HCT116 (cell line): ENCODE measurements at regions not wholly inside any gene's neighbourhood (a gene's known extent, or its start where the extent isn't known, plus 50 kb on each side); places are given as distances from the start of the nearest gene placed in this dataset.

Experiments
- ATAC-seq: fragments of 200-7000 bp; cut with Tn5 transposase; 2 replicates; pipeline ENCODE4 v1.9.1; 2020; ENCODE audit warnings: mild to moderate bottlenecking, moderate library complexity
- BruUV-seq: library from RNA; stranded (reverse); fragments of 400-500 nt; replicated peaks from 2 replicates; lab custom pipeline; 2021; lab: Mats Ljungman, UMichigan
- CTCF ChIA-PET: fragments of 300-600 bp; sonication (Branson Sonifier 250); formaldehyde crosslinking; loops from one replicate; lab custom pipeline; 2021; ENCODE audit warnings: antibody characterized with exemption; lab: Charles Lee
- POLR2A ChIA-PET: fragments of 300-600, 350-600 bp; sonication (Branson Sonifier 250); formaldehyde crosslinking; loops from one replicate; lab custom pipeline; 2021; ENCODE audit warnings: antibody characterized with exemption; lab: Charles Lee
- RAD21 ChIA-PET, 2 experiments: fragments of 300-600 bp; sonication (Branson Sonifier 250); formaldehyde crosslinking; loops; one replicate each; lab custom pipeline; 2023; ENCODE audit warnings: low total read pairs in 2 of 2; ENCODE audit not compliant: uncharacterized antibody in 2 of 2, unreplicated experiment in 2 of 2, low non-redundant PET in 1 of 2; lab: Charles Lee
- DNase-seq: peaks from one replicate; pipeline ENCODE4 v3.0.0-alpha.2; 2010; ENCODE audit warnings: low read depth, low spot score
- H2AFZ ChIP-seq: fragments of 200-600 bp; shearing (Covaris generic), sonication (generic); 2 replicates; pipeline ENCODE4 v1.6.1; 2017; ENCODE audit warnings: low read depth, mixed run types, mixed read lengths, antibody characterized with exemption, low read length; ENCODE audit not compliant: poor library complexity, severe bottlenecking
- H3K27ac ChIP-seq: 2 replicates; pipeline ENCODE4 v1.5.1; 2012; ENCODE audit warnings: low read depth, low read length
- H3K27me3 ChIP-seq: fragments of 200-600 bp; sonication (generic); 2 replicates; pipeline ENCODE4 v1.6.1; 2016; ENCODE audit warnings: mixed run types, low read length, mixed read lengths; ENCODE audit not compliant: insufficient read depth
- H3K36me3 ChIP-seq, 2 experiments: fragments of 200-500 bp in 1 of 2; fragments of 200-600 bp in 1 of 2; sonication (Bioruptor generic) in 1 of 2; sonication (generic) in 1 of 2; 2 replicates each; pipeline versions ENCODE4 v1.5.1 to v1.6.1; 2014 to 2016; ENCODE audit warnings: low read length in 2 of 2, inconsistent platforms in 1 of 2, mixed read lengths in 1 of 2, mixed run types in 1 of 2; ENCODE audit not compliant: insufficient read depth in 2 of 2, control insufficient read depth in 1 of 2
- H3K4me1 ChIP-seq, 2 experiments: fragments of 200-600 bp in 1 of 2; sonication (generic) in 1 of 2; 2 replicates each; pipeline versions ENCODE4 v1.5.1 to v1.6.1; 2012 to 2017; ENCODE audit warnings: low read length in 2 of 2, inconsistent platforms in 1 of 2, mild to moderate bottlenecking in 1 of 2, mixed read lengths in 1 of 2, mixed run types in 1 of 2, moderate library complexity in 1 of 2; ENCODE audit not compliant: insufficient read depth in 2 of 2, control insufficient read depth in 1 of 2
- H3K4me2 ChIP-seq: fragments of 200-600 bp; sonication (generic); 2 replicates; pipeline ENCODE4 v1.6.1; 2017; ENCODE audit warnings: mixed run types, low read length, mixed read lengths
- H3K4me3 ChIP-seq, 2 experiments: fragments of 200-600 bp in 1 of 2; sonication (generic) in 1 of 2; replicated peaks in 1 of 2; 2 replicates each; pipeline ENCODE4 v1.5.1; 2011 to 2016; ENCODE audit warnings: low read length in 2 of 2, control low read depth in 1 of 2, low read depth in 1 of 2, mild to moderate bottlenecking in 1 of 2, mixed read lengths in 1 of 2, mixed run types in 1 of 2
- H3K79me2 ChIP-seq: fragments of 200-600 bp; sonication (generic); 2 replicates; pipeline ENCODE4 v1.6.1; 2017; ENCODE audit warnings: mild to moderate bottlenecking, mixed run types, low read length, moderate library complexity, mixed read lengths; ENCODE audit not compliant: insufficient read depth
- H3K9ac ChIP-seq: fragments of 200-600 bp; sonication (generic); 2 replicates; pipeline ENCODE4 v1.6.1; 2016; ENCODE audit warnings: low read length, mixed read lengths
- H3K9me2 ChIP-seq: fragments of 200-600 bp; sonication (generic), shearing (Covaris generic); 2 replicates; pipeline ENCODE4 v1.6.1; 2017; ENCODE audit warnings: mixed run types, mild to moderate bottlenecking, moderate library complexity; ENCODE audit not compliant: insufficient read depth
- H3K9me3 ChIP-seq, 2 experiments: fragments of 200-500 bp in 1 of 2; fragments of 200-600 bp in 1 of 2; sonication (Bioruptor generic) in 1 of 2; sonication (generic) in 1 of 2; 2 replicates each; pipeline ENCODE4 v1.6.1; 2014 to 2017; ENCODE audit warnings: low read length in 2 of 2, mixed read lengths in 2 of 2, inconsistent platforms in 1 of 2, low read depth in 1 of 2, mild to moderate bottlenecking in 1 of 2, mixed run types in 1 of 2, moderate library complexity in 1 of 2; ENCODE audit not compliant: control insufficient read depth in 1 of 2, insufficient read depth in 1 of 2
- H4K20me1 ChIP-seq: fragments of 200-600 bp; sonication (generic), shearing (Covaris generic); 2 replicates; pipeline ENCODE4 v1.6.1; 2017; ENCODE audit warnings: mixed run types, mild to moderate bottlenecking, moderate library complexity; ENCODE audit not compliant: insufficient read depth
- CEBPB ChIP-seq: IDR thresholded peaks from 2 replicates; pipeline ENCODE4 v1.6.1; 2012; ENCODE audit warnings: low read depth
- ELF1 ChIP-seq: IDR thresholded peaks from 2 replicates; pipeline ENCODE4 v1.6.1; 2012; ENCODE audit warnings: low read depth, borderline replicate concordance
- EZH2 ChIP-seq: fragments of 200-600 bp; sonication (generic); IDR thresholded peaks from 2 replicates; pipeline ENCODE4 v1.6.1; 2017; ENCODE audit warnings: antibody characterized with exemption, mixed run types
- FOSL1 ChIP-seq: IDR thresholded peaks from 2 replicates; pipeline ENCODE4 v1.6.1; 2012; ENCODE audit warnings: low read depth
- JUND ChIP-seq: IDR thresholded peaks from 2 replicates; pipeline ENCODE4 v1.6.1; 2012
- POLR2AphosphoS5 ChIP-seq: IDR thresholded peaks from 2 replicates; pipeline ENCODE4 v1.6.1; 2011; ENCODE audit warnings: mild to moderate bottlenecking, low read depth, low read length, moderate library complexity
- RAD21 ChIP-seq: IDR thresholded peaks from 2 replicates; pipeline ENCODE4 v1.6.1; 2012; ENCODE audit warnings: low read depth, mild to moderate bottlenecking
- REST ChIP-seq: IDR thresholded peaks from 2 replicates; pipeline ENCODE4 v1.6.1; 2012; ENCODE audit warnings: low read depth
- SIN3A ChIP-seq: IDR thresholded peaks from 2 replicates; pipeline ENCODE4 v1.6.1; 2012; ENCODE audit warnings: low read depth
- SP1 ChIP-seq: IDR thresholded peaks from 2 replicates; pipeline ENCODE4 v1.6.1; 2012; ENCODE audit warnings: low read depth
- TCF7L2 ChIP-seq: IDR thresholded peaks from 2 replicates; pipeline ENCODE4 v1.7.0; 2011; ENCODE audit warnings: borderline replicate concordance, inconsistent platforms; ENCODE audit not compliant: insufficient read depth, insufficient read length; ENCODE audit errors: extremely low read depth
- ZBTB33 ChIP-seq: IDR thresholded peaks from 2 replicates; pipeline ENCODE4 v1.6.1; 2011; ENCODE audit warnings: mild to moderate bottlenecking, low read length, moderate library complexity; ENCODE audit not compliant: insufficient replicate concordance; ENCODE audit errors: extremely low read depth
- ZFX ChIP-seq: fragments of 450-650 bp; IDR thresholded peaks from 2 replicates; pipeline ENCODE4 v1.6.1; 2017
- ZNF274 ChIP-seq: fragments of 200-500 bp; sonication (Bioruptor generic); IDR thresholded peaks from 2 replicates; pipeline ENCODE4 v1.6.1; 2014; ENCODE audit warnings: mild to moderate bottlenecking, low read depth, low read length, inconsistent platforms
- intact Hi-C: fragments of 100-400 bp; cut with micrococcal nuclease; formaldehyde crosslinking; loops from 2 replicates; pipeline ENCODE4 v1.10.0; 2022

- ATAC-seq (no peak), DNase-seq (no peak)
- H4K20me1 ChIP-seq: no peaks in the 10 kb centered on the region
- H3K27me3 ChIP-seq: no peaks in the 10 kb centered on the region
- H3K9me3 ChIP-seq: 0 out of 4 replicates have a peak, but pooled peaks cover 0 to 10% of the 10 kb centered on the region in 2 experiments
- H2AFZ ChIP-seq: no peak overlapping the region
- ChIA-PET CTCF (no interaction called here), RAD21 (no interaction called here), POLR2A (no interaction called here)
- no peak overlapping the region for H3K4me3 ChIP-seq
- 0 out of 4 replicates have a peak, but pooled peaks cover 0 to 4% of the 10 kb centered on the region in 2 experiments for H3K36me3 ChIP-seq
- BruUV-seq: no TSS peak
- H3K4me2 ChIP-seq: no peak overlapping the region
- no peak overlapping the region for H3K9ac ChIP-seq
- no peak for TF ChIP-seq POLR2AphosphoS5
- no peak for TF ChIP-seq TCF7L2
- TF ChIP-seq ZBTB33: no peak
- no peak for TF ChIP-seq FOSL1
- no peak for TF ChIP-seq SP1
- TF ChIP-seq ELF1: no peak
- no peak for TF ChIP-seq JUND
- no peak for TF ChIP-seq RAD21
- TF ChIP-seq EZH2: no peak
- TF ChIP-seq SIN3A: no peak
- no peak for TF ChIP-seq ZNF274
- no peak for TF ChIP-seq REST
- TF ChIP-seq ZFX: no peak
- no peak for TF ChIP-seq CEBPB
- H3K79me2 ChIP-seq: no peaks in the 10 kb centered on the region
- no peak overlapping the region for H3K27ac ChIP-seq
- intact Hi-C loops: no loop called here
- H3K4me1 ChIP-seq: peaks cover 15 to 24% of the 10 kb centered on the region in 2 experiments
- H3K9me2 ChIP-seq: no peaks in the 10 kb centered on the region
Observed at GRCh38 chr4:41323706-41324105, 67.0 kb downstream of the UCHL1 start.
